ENCODE measurements at regions not wholly inside any gene's neighbourhood (a gene's known extent, or its start where the extent isn't known, plus 50 kb on each side); places are given as distances from the start of the nearest gene placed in this dataset.

DNA sequence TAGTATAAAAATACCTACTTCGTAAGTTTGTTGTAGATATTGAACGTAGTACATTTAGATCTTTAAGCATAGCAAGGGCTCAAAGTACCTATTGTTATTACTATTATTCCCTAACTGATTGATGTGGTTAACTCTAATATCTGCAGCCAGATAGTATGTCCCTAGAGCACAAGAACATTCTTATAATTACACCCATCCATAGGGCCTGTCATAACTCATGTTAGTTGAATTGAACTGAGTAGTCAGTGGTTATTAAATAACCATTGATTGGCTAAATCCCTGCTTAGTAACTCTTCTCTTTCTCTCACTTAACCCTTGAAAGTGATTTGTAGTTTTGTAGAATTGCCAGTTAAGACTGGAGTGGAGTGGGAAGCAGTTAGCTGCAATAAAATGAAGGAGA, 207.5 kb upstream of the HS3ST5 start:
- TF ChIP-seq TAF7 (optimal IDR thresholded peaks at IDR 0.05; ENCODE audit: borderline replicate concordance, low read depth, low read length) (no peak), SP4 (IDR thresholded peaks at IDR 0.05; ENCODE audit: low read length) (no peak), ZNF274 (IDR thresholded peaks at IDR 0.05; ENCODE audit: borderline replicate concordance, extremely low read depth, low read length) (no peak), JUN (IDR thresholded peaks at IDR 0.05; ENCODE audit: low read depth, low read length) (no peak), ATF2 (IDR thresholded peaks at IDR 0.05; ENCODE audit: low read length) (no peak), SIRT6 (IDR thresholded peaks at IDR 0.05; ENCODE audit: low read length) (no peak), RFX5 (IDR thresholded peaks at IDR 0.05; ENCODE audit: borderline replicate concordance, low read depth, low read length) (no peak), RXRA (IDR thresholded peaks at IDR 0.05; ENCODE audit: insufficient read depth, low read depth, low read length) (no peak), MAFK (IDR thresholded peaks at IDR 0.05; ENCODE audit: low read depth, low read length) (no peak)
- TF ChIP-seq, protein P1, sequence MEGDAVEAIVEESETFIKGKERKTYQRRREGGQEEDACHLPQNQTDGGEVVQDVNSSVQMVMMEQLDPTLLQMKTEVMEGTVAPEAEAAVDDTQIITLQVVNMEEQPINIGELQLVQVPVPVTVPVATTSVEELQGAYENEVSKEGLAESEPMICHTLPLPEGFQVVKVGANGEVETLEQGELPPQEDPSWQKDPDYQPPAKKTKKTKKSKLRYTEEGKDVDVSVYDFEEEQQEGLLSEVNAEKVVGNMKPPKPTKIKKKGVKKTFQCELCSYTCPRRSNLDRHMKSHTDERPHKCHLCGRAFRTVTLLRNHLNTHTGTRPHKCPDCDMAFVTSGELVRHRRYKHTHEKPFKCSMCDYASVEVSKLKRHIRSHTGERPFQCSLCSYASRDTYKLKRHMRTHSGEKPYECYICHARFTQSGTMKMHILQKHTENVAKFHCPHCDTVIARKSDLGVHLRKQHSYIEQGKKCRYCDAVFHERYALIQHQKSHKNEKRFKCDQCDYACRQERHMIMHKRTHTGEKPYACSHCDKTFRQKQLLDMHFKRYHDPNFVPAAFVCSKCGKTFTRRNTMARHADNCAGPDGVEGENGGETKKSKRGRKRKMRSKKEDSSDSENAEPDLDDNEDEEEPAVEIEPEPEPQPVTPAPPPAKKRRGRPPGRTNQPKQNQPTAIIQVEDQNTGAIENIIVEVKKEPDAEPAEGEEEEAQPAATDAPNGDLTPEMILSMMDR (IDR thresholded peaks at IDR 0.05; ENCODE audit: control extremely low read depth in 1 of 3, insufficient read depth in 1 of 3, low read depth in 1 of 3, low read length in 3 of 3), result no peak
